Naive B cell (primary cell): ENCODE measurements at regions not wholly inside any gene's neighbourhood (a gene's known extent, or its start where the extent isn't known, plus 50 kb on each side); places are given as distances from the start of the nearest gene placed in this dataset.

Source experiments
- ATAC-seq, 2 donors: fragments of 150-1000 bp; cut with Tn5 transposase; 2 replicates each; pipeline ENCODE4 v1.10.0; 2021; ENCODE audit warnings: low read depth in 2 of 2, mild to moderate bottlenecking in 2 of 2, moderate library complexity in 2 of 2
- DNase-seq: peaks from one replicate; pipeline ENCODE4 v3.0.0; 2022
- H3K27ac Mint-ChIP-seq, 6 donors: one replicate each; pipeline ENCODE4 v1.8.0; 2020 to 2022; ENCODE audit warnings: mild to moderate bottlenecking in 6 of 6, mixed read lengths in 6 of 6, moderate library complexity in 5 of 6, inconsistent platforms in 2 of 6
- H3K27me3 Mint-ChIP-seq, 3 donors: one replicate each; pipeline ENCODE4 v1.8.0; 2021 to 2022; ENCODE audit warnings: mixed read lengths in 3 of 3, mild to moderate bottlenecking in 1 of 3
- H3K36me3 Mint-ChIP-seq, 2 donors: one replicate each; pipeline ENCODE4 v1.8.0; 2020 to 2022; ENCODE audit warnings: mixed read lengths in 2 of 2, inconsistent platforms in 1 of 2, mild to moderate bottlenecking in 1 of 2
- H3K4me1 Mint-ChIP-seq, 3 donors: one replicate each; pipeline ENCODE4 v1.8.0; 2020 to 2022; ENCODE audit warnings: mixed read lengths in 3 of 3, inconsistent platforms in 1 of 3, mild to moderate bottlenecking in 1 of 3, moderate library complexity in 1 of 3
- H3K4me3 Mint-ChIP-seq, 8 donors: one replicate each; pipeline ENCODE4 v1.8.0; 2020 to 2022; ENCODE audit warnings: mild to moderate bottlenecking in 8 of 8, mixed read lengths in 8 of 8, moderate library complexity in 8 of 8, inconsistent platforms in 2 of 8
- H3K9me3 Mint-ChIP-seq, 7 donors: one replicate each; pipeline ENCODE4 v1.8.0; 2020 to 2022; ENCODE audit warnings: mixed read lengths in 7 of 7, mild to moderate bottlenecking in 5 of 7, inconsistent platforms in 2 of 7, moderate library complexity in 1 of 7

GRCh38 chr6:77403424-77403823 is 59.9 kb downstream of the HTR1B start:
- Mint-ChIP-seq H3K4me3 (no peak overlapping the region), H3K36me3 (no peaks in the 10 kb centered on the region), H3K9me3 (peaks cover 0 to 9% (median 0%) of the 10 kb centered on the region in 7 donors), H3K27me3 (no peaks in the 10 kb centered on the region), H3K27ac (no peak overlapping the region), H3K4me1 (no peaks in the 10 kb centered on the region)
- ATAC-seq (no peak), DNase-seq (no peak)

GRCh38 chr6:77401231-77401630 is 62.1 kb downstream of the HTR1B start:
- no peak overlapping the region for H3K27ac Mint-ChIP-seq
- peaks cover 0 to 6% (median 4%) of the 10 kb centered on the region in 7 donors for H3K9me3 Mint-ChIP-seq
- DNase-seq = no peak
- H3K36me3 Mint-ChIP-seq = no peaks in the 10 kb centered on the region
- no peak overlapping the region for H3K4me3 Mint-ChIP-seq
- no peaks in the 10 kb centered on the region for H3K4me1 Mint-ChIP-seq
- no peaks in the 10 kb centered on the region for H3K27me3 Mint-ChIP-seq
- ATAC-seq = no peak

GRCh38 chr6:77397561-77397960 is 65.7 kb downstream of the HTR1B start:
- H3K36me3 Mint-ChIP-seq = no peaks in the 10 kb centered on the region
- H3K27ac Mint-ChIP-seq = no peak overlapping the region
- peaks cover 0 to 7% (median 3%) of the 10 kb centered on the region in 7 donors for H3K9me3 Mint-ChIP-seq
- no peaks in the 10 kb centered on the region for H3K27me3 Mint-ChIP-seq
- DNase-seq (no peak), ATAC-seq (no peak)
- no peak overlapping the region for H3K4me3 Mint-ChIP-seq
- no peaks in the 10 kb centered on the region for H3K4me1 Mint-ChIP-seq

- Mint-ChIP-seq H3K27ac (no peak overlapping the region), H3K27me3 (no peaks in the 10 kb centered on the region), H3K36me3 (no peaks in the 10 kb centered on the region), H3K4me3 (no peak overlapping the region), H3K4me1 (no peaks in the 10 kb centered on the region), H3K9me3 (peaks cover 0 to 9% (median 4%) of the 10 kb centered on the region in 7 donors)
- no peak for DNase-seq
- no peak for ATAC-seq
These were observed 73.9 kb downstream of the HTR1B start for GRCh38 chr6:77389402-77389801.

GRCh38 chr6:77383026-77383425 is 80.3 kb downstream of the HTR1B start:
- H3K4me1 Mint-ChIP-seq = no peaks in the 10 kb centered on the region
- H3K4me3 Mint-ChIP-seq = no peak overlapping the region
- H3K9me3 Mint-ChIP-seq = peaks cover 1 to 16% (median 5%) of the 10 kb centered on the region in 7 donors
- DNase-seq (no peak), ATAC-seq (no peak)
- no peak overlapping the region for H3K27ac Mint-ChIP-seq
- no peaks in the 10 kb centered on the region for H3K36me3 Mint-ChIP-seq
- no peaks in the 10 kb centered on the region for H3K27me3 Mint-ChIP-seq

GRCh38 chr6:77373955-77374354 is 89.3 kb downstream of the HTR1B start:
- H3K27ac Mint-ChIP-seq = no peak overlapping the region
- ATAC-seq = no peak
- H3K27me3 Mint-ChIP-seq = no peaks in the 10 kb centered on the region
- no peak overlapping the region for H3K4me3 Mint-ChIP-seq
- no peaks in the 10 kb centered on the region for H3K36me3 Mint-ChIP-seq
- no peaks in the 10 kb centered on the region for H3K4me1 Mint-ChIP-seq
- H3K9me3 Mint-ChIP-seq = peaks cover 0 to 11% (median 5%) of the 10 kb centered on the region in 7 donors
- no peak for DNase-seq

GRCh38 chr6:77371748-77372147 is 91.5 kb downstream of the HTR1B start:
- Mint-ChIP-seq H3K9me3 (peaks cover 0 to 10% (median 5%) of the 10 kb centered on the region in 7 donors), H3K36me3 (no peaks in the 10 kb centered on the region), H3K4me1 (no peaks in the 10 kb centered on the region), H3K27ac (no peak overlapping the region), H3K27me3 (no peaks in the 10 kb centered on the region), H3K4me3 (no peak overlapping the region)
- DNase-seq (no peak), ATAC-seq (no peak)

GRCh38 chr6:77368660-77369313 is 94.5 kb downstream of the HTR1B start:
- H3K9me3 Mint-ChIP-seq = peaks cover 0 to 9% (median 5%) of the 10 kb centered on the region in 7 donors
- no peaks in the 10 kb centered on the region for H3K36me3 Mint-ChIP-seq
- DNase-seq (no peak), ATAC-seq (no peak)
- no peaks in the 10 kb centered on the region for H3K4me1 Mint-ChIP-seq
- H3K27me3 Mint-ChIP-seq = no peaks in the 10 kb centered on the region
- H3K4me3 Mint-ChIP-seq = peak overlapping the region in 7 of 8 donors; percentile 58 to 84 (median 77)
- H3K27ac Mint-ChIP-seq = no peak overlapping the region

- Mint-ChIP-seq H3K36me3 (no peaks in the 10 kb centered on the region), H3K27ac (no peak overlapping the region), H3K4me3 (no peak overlapping the region), H3K9me3 (peaks cover 0 to 20% (median 10%) of the 10 kb centered on the region in 7 donors), H3K27me3 (no peaks in the 10 kb centered on the region), H3K4me1 (no peaks in the 10 kb centered on the region)
- ATAC-seq (no peak), DNase-seq (no peak)
These were observed 96.5 kb downstream of the HTR1B start for GRCh38 chr6:77366798-77367197.

- Mint-ChIP-seq H3K4me3 (no peak overlapping the region), H3K27me3 (no peaks in the 10 kb centered on the region), H3K27ac (no peak overlapping the region), H3K9me3 (peaks cover 0 to 17% (median 4%) of the 10 kb centered on the region in 7 donors), H3K36me3 (no peaks in the 10 kb centered on the region), H3K4me1 (no peaks in the 10 kb centered on the region)
- ATAC-seq (no peak), DNase-seq (no peak)
These were observed 99.6 kb downstream of the HTR1B start for GRCh38 chr6:77363702-77364101.

- Mint-ChIP-seq H3K9me3 (peaks cover 0 to 17% (median 6%) of the 10 kb centered on the region in 7 donors), H3K4me3 (no peak overlapping the region), H3K4me1 (no peaks in the 10 kb centered on the region), H3K27me3 (no peaks in the 10 kb centered on the region), H3K36me3 (no peaks in the 10 kb centered on the region), H3K27ac (no peak overlapping the region)
- DNase-seq (no peak), ATAC-seq (no peak)
These were observed 101.2 kb downstream of the HTR1B start for GRCh38 chr6:77362055-77362454.

- DNase-seq = no peak
- no peak for ATAC-seq
- Mint-ChIP-seq H3K4me1 (no peaks in the 10 kb centered on the region), H3K9me3 (peaks cover 0 to 17% (median 2%) of the 10 kb centered on the region in 7 donors), H3K36me3 (no peaks in the 10 kb centered on the region), H3K27ac (no peak overlapping the region), H3K4me3 (no peak overlapping the region), H3K27me3 (no peaks in the 10 kb centered on the region)
These were observed 102.3 kb downstream of the HTR1B start for GRCh38 chr6:77361018-77361417.

- H3K27ac Mint-ChIP-seq = no peak overlapping the region
- no peaks in the 10 kb centered on the region for H3K4me1 Mint-ChIP-seq
- H3K4me3 Mint-ChIP-seq = no peak overlapping the region
- no peaks in the 10 kb centered on the region for H3K36me3 Mint-ChIP-seq
- peaks cover 0 to 9% (median 2%) of the 10 kb centered on the region in 7 donors for H3K9me3 Mint-ChIP-seq
- DNase-seq = no peak
- H3K27me3 Mint-ChIP-seq = no peaks in the 10 kb centered on the region
- no peak for ATAC-seq
These were observed 106.5 kb downstream of the HTR1B start for GRCh38 chr6:77356821-77357220.

GRCh38 chr6:77354581-77354980 is 108.7 kb downstream of the HTR1B start:
- no peak overlapping the region for H3K27ac Mint-ChIP-seq
- H3K4me3 Mint-ChIP-seq = no peak overlapping the region
- H3K4me1 Mint-ChIP-seq = no peaks in the 10 kb centered on the region
- no peaks in the 10 kb centered on the region for H3K36me3 Mint-ChIP-seq
- DNase-seq = no peak
- peaks cover 0 to 9% (median 2%) of the 10 kb centered on the region in 7 donors for H3K9me3 Mint-ChIP-seq
- ATAC-seq = no peak
- H3K27me3 Mint-ChIP-seq = no peaks in the 10 kb centered on the region

- Mint-ChIP-seq H3K27me3 (no peaks in the 10 kb centered on the region), H3K9me3 (peaks cover 0 to 4% (median 2%) of the 10 kb centered on the region in 7 donors), H3K36me3 (no peaks in the 10 kb centered on the region), H3K4me1 (no peaks in the 10 kb centered on the region), H3K27ac (no peak overlapping the region), H3K4me3 (no peak overlapping the region)
- DNase-seq (no peak), ATAC-seq (no peak)
These were observed 110.2 kb downstream of the HTR1B start for GRCh38 chr6:77353129-77353528.
